ENCODE measurements at regions not wholly inside any gene's neighbourhood (a gene's known extent, or its start where the extent isn't known, plus 50 kb on each side); places are given as distances from the start of the nearest gene placed in this dataset.

DNA sequence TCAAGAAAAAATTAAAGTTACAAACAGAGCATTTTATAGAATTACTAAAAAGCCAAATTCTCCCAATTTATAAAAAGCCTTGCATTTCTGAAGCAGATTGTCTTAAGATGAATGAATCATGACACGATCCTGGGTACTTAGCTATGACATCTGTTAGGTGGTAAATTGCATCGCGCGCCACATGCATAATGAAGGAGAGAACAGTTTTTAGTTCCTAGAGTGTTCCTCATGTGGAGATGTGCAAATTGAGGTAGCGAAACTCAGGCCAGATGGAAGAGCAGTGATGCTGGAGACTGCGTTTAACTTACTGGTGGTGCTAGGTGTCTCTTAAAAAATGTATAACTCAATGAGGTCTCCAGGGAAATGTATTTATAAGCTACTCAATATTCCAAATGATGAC lies 516.1 kb downstream of the EFNA5 start:
- no peak for DNase-seq (ENCODE audit: low read depth)
- TF ChIP-seq, protein P1, sequence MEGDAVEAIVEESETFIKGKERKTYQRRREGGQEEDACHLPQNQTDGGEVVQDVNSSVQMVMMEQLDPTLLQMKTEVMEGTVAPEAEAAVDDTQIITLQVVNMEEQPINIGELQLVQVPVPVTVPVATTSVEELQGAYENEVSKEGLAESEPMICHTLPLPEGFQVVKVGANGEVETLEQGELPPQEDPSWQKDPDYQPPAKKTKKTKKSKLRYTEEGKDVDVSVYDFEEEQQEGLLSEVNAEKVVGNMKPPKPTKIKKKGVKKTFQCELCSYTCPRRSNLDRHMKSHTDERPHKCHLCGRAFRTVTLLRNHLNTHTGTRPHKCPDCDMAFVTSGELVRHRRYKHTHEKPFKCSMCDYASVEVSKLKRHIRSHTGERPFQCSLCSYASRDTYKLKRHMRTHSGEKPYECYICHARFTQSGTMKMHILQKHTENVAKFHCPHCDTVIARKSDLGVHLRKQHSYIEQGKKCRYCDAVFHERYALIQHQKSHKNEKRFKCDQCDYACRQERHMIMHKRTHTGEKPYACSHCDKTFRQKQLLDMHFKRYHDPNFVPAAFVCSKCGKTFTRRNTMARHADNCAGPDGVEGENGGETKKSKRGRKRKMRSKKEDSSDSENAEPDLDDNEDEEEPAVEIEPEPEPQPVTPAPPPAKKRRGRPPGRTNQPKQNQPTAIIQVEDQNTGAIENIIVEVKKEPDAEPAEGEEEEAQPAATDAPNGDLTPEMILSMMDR (IDR thresholded peaks at IDR 0.05; ENCODE audit: insufficient read depth, low read length, poor library complexity, severe bottlenecking): no peak
- Histone ChIP-seq H3K36me3 (ENCODE audit: control insufficient read depth, insufficient read depth, low read length) (no peaks in the 10 kb centered on the region), H3K4me3 (ENCODE audit: low read depth, low read length) (no peak overlapping the region), H3K27me3 (ENCODE audit: control insufficient read depth, insufficient read depth, low read length) (no peaks in the 10 kb centered on the region)

DNA sequence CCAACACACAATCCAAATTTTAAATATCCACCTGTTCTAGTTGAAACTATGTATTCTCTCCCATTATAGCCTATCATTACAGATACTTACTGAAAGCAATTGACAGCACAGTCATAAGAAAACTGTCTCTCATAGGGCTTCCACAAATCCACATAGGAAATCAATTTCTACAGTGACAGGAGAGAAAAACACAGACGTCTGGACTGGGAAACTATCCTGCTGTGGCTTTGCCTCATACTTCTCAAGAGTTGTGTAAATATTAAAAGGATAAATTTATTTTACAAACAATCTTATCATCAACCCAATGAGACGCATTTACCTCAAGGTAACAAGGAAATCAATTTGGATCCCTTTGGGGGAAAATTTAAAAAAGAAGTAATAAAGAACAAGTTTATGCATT lies 517.5 kb downstream of the EFNA5 start:
- H3K36me3 ChIP-seq (ENCODE audit: control insufficient read depth, insufficient read depth, low read length): no peaks in the 10 kb centered on the region
- no peak overlapping the region for H3K4me3 ChIP-seq (ENCODE audit: low read depth, low read length)
- TF ChIP-seq, protein P1 (IDR thresholded peaks at IDR 0.05; ENCODE audit: insufficient read depth, low read length, poor library complexity, severe bottlenecking): no peak
- no peak for DNase-seq (ENCODE audit: low read depth)
- no peaks in the 10 kb centered on the region for H3K27me3 ChIP-seq (ENCODE audit: control insufficient read depth, insufficient read depth, low read length)

DNA sequence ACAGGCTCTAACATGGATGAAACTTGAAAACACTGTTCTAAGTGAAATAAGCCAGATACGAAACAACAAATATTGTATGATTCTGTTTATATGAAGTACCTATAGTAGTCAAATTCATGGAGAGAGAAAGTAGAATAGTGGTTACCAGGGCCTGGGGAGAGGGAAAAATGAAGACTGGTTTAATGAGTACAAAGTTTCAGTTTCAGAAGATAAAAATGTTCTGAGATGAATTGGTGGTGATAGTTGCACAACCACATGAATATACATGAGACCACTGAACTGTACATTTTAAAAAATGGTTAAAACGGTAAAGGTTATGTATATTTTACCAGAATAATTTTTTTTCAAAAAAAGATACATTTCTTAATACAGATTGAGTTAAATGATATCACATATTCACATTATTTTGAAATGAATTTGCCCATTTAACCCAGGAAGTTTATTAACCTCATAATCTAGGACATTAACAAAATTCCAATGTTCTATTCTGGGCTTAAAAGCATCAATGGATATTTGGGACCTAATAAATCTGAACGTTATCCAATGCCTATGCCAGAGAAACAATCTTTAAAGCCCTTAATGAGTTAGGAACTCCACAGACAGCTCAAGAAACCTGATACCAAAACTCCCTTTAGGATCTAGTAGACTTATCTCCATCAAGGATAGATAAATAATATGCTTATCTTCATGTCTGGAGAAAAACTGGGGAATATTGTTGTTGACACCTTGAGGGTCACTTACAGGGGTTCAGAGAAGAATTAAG lies 521.3 kb downstream of the EFNA5 start:
- no peaks in the 10 kb centered on the region for H3K36me3 ChIP-seq (ENCODE audit: control insufficient read depth, insufficient read depth, low read length)
- H3K4me3 ChIP-seq (ENCODE audit: low read depth, low read length): no peak overlapping the region
- TF ChIP-seq, protein P1 (IDR thresholded peaks at IDR 0.05; ENCODE audit: insufficient read depth, low read length, poor library complexity, severe bottlenecking): no peak
- H3K27me3 ChIP-seq (ENCODE audit: control insufficient read depth, insufficient read depth, low read length): no peaks in the 10 kb centered on the region
- no peak for DNase-seq (ENCODE audit: low read depth)

DNA sequence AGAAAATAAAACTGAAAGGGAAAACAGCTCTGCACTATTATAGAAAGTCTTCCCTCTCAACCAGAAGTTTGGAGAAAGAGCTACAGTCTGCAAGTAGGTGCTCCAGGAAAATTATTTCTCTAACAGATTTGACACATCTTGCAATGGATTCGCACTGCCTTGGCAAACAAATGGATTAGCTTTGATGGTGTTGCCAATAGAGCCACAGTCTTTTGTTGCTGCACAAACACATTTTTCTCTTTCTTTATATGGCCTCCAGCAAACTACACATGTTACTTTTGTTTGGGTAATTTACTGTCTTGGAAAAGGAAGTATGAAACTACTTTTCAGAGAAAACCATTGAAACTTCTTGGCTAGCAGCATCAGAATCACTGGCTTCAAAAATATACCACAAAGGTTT lies 523.1 kb downstream of the EFNA5 start:
- H3K36me3 ChIP-seq (ENCODE audit: control insufficient read depth, insufficient read depth, low read length): no peaks in the 10 kb centered on the region
- no peak overlapping the region for H3K4me3 ChIP-seq (ENCODE audit: low read depth, low read length)
- DNase-seq (ENCODE audit: low read depth): no peak
- TF ChIP-seq, protein P1 (IDR thresholded peaks at IDR 0.05; ENCODE audit: insufficient read depth, low read length, poor library complexity, severe bottlenecking): no peak
- no peaks in the 10 kb centered on the region for H3K27me3 ChIP-seq (ENCODE audit: control insufficient read depth, insufficient read depth, low read length)

DNA sequence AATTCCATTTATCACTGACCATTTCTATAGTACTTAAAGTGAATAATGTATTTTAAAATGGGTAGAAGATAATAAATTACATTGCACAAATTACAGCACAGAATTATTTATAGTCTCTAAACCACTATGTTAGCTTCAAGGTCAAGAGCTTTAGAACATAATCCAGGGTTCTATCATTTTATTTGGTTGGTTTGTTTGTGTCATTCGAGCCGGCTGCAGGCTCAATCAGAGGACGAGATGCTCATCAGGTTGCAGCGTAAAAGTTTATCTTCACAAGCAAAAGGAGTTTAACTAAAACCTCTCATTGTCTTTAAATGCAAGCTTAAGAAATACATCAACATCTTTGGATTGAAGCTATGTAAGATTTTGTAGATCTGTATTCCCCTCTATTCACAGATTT lies 523.8 kb downstream of the EFNA5 start:
- Histone ChIP-seq H3K4me3 (ENCODE audit: low read depth, low read length) (no peak overlapping the region), H3K36me3 (ENCODE audit: control insufficient read depth, insufficient read depth, low read length) (no peaks in the 10 kb centered on the region), H3K27me3 (ENCODE audit: control insufficient read depth, insufficient read depth, low read length) (no peaks in the 10 kb centered on the region)
- TF ChIP-seq, protein P1 (IDR thresholded peaks at IDR 0.05; ENCODE audit: insufficient read depth, low read length, poor library complexity, severe bottlenecking): no peak
- no peak for DNase-seq (ENCODE audit: low read depth)

DNA sequence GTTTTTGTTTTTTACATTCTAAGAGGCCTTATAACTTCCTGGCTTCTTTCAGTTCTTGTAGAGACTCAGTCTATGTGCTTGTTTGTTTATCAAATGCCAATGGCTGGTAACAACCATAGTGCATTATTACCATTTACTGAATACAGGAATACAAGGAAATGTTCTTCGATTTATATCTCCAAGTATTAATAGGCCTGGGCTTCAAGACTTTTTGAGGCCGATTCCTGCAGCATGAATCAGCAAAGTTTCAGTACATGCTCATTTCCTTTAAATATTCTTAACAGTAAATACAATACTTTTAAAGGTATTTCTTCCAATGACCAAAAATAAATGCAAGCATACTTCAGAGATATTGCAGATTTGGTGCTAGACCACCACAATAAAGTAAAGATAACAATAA lies 535.3 kb downstream of the EFNA5 start:
- Histone ChIP-seq H3K4me3 (ENCODE audit: low read depth, low read length) (no peak overlapping the region), H3K27me3 (ENCODE audit: control insufficient read depth, insufficient read depth, low read length) (no peaks in the 10 kb centered on the region), H3K36me3 (ENCODE audit: control insufficient read depth, insufficient read depth, low read length) (no peaks in the 10 kb centered on the region)
- DNase-seq (ENCODE audit: low read depth): peak; percentile 12
- TF ChIP-seq, protein P1 (IDR thresholded peaks at IDR 0.05; ENCODE audit: insufficient read depth, low read length, poor library complexity, severe bottlenecking): no peak
